ENCODE measurements at regions not wholly inside any gene's neighbourhood (a gene's known extent, or its start where the extent isn't known, plus 50 kb on each side); places are given as distances from the start of the nearest gene placed in this dataset.
A peak's percentile ranks its signal among the peaks of the same experiment; 100 is the strongest.

- Histone ChIP-seq H3K9ac (ENCODE audit: extremely low read depth, insufficient read length, low read length) (no peak overlapping the region), H3K79me2 (ENCODE audit: insufficient read depth, low read length) (no peaks in the 10 kb centered on the region), H3K4me1 (ENCODE audit: insufficient read depth, low read length) (no peaks in the 10 kb centered on the region), H3K18ac (ENCODE audit: insufficient read length, low read depth, low read length) (no peak overlapping the region), H3T11ph (ENCODE audit: low read length) (no peak overlapping the region), H3K27ac (ENCODE audit: insufficient read length, low read depth, low read length) (no peak overlapping the region), H4K91ac (ENCODE audit: insufficient read length, low read depth, low read length) (no peak overlapping the region), H2BK5ac (ENCODE audit: insufficient read length, low read length) (no peak overlapping the region), H3K27me3 (ENCODE audit: insufficient read depth, low read length) (no peaks in the 10 kb centered on the region), H3K79me1 (ENCODE audit: insufficient read depth, low read depth, low read length, poor library complexity, severe bottlenecking) (no peaks in the 10 kb centered on the region), H2BK12ac (ENCODE audit: insufficient read length, low read depth, low read length) (no peak overlapping the region), H3K23ac (ENCODE audit: insufficient read length, low read depth, low read length) (no peak overlapping the region), H3K56ac (ENCODE audit: insufficient read length, low read depth, low read length) (no peak overlapping the region), H3K14ac (ENCODE audit: insufficient read depth, low read length) (no peak overlapping the region), H3K9me3 (ENCODE audit: control insufficient read depth, low read depth, low read length) (peaks cover 8% of the 10 kb centered on the region), H4K20me1 (ENCODE audit: control insufficient read depth, insufficient read depth, insufficient read length) (no peaks in the 10 kb centered on the region), H3K23me2 (ENCODE audit: insufficient read length, low read depth, low read length, poor library complexity, severe bottlenecking) (no peaks in the 10 kb centered on the region), H3K4ac (ENCODE audit: low read depth, low read length) (no peak overlapping the region), H4K8ac (replicated peaks; ENCODE audit: insufficient read length, low read depth, low read length) (no peak overlapping the region), H2BK20ac (ENCODE audit: low read depth, low read length, poor library complexity, severe bottlenecking) (no peak overlapping the region), H4K5ac (ENCODE audit: insufficient read length, low read depth, low read length) (no peak overlapping the region), H2AK5ac (ENCODE audit: insufficient read length, low read length) (no peak overlapping the region), H3K4me2 (ENCODE audit: insufficient read depth, insufficient read length, low read length) (no peak overlapping the region), H2AFZ (ENCODE audit: low read length) (no peak overlapping the region), H2BK15ac (ENCODE audit: low read depth, low read length) (no peak overlapping the region), H2BK120ac (ENCODE audit: low read depth, low read length, poor library complexity, severe bottlenecking) (no peak overlapping the region)
- H3K36me3 Mint-ChIP-seq (ENCODE audit: insufficient read depth in 1 of 3, low read depth in 3 of 3) = peaks cover 0 to 13% (median 11%) of the 10 kb centered on the region in 3 experiments; a peak in 3 of 7 replicates
- no CpG with 5 or more reads among the region's 1 CpG for WGBS (ENCODE audit: extremely low coverage, insufficient read length, low lambda C conversion rate)
- no peak overlapping the region for H3K4me3 Mint-ChIP-seq
- DNase-seq = no peak
- H3K4me1 Mint-ChIP-seq = no peaks in the 10 kb centered on the region
- peaks cover 20 to 21% of the 10 kb centered on the region in 2 experiments for H3K9me3 Mint-ChIP-seq
- H3K27me3 Mint-ChIP-seq (ENCODE audit: low read depth) = peaks cover 7% of the 10 kb centered on the region
- TF ChIP-seq CTCF (conservative IDR thresholded peaks at IDR 0.05) = no peak
- peak overlapping the region in 1 of 3 experiments; percentile 44; a peak in 1 of 7 replicates for H3K27ac Mint-ChIP-seq
Measured at GRCh38 chr19:34018546-34018945, 153.8 kb upstream of the LSM14A start.

Data from H9 (cell line).